ENCODE measurements at regions not wholly inside any gene's neighbourhood (a gene's known extent, or its start where the extent isn't known, plus 50 kb on each side); places are given as distances from the start of the nearest gene placed in this dataset.

- DNase-seq, result peak in 3 of 51 donors; percentile 7 to 9 (median 8)
Observed at GRCh38 chr10:118108194-118109026, 61.7 kb upstream of the RAB11FIP2 start.

GRCh38 chr10:118107541-118107940, 60.8 kb upstream of the RAB11FIP2 start:
- DNase-seq, result no peak

- DNase-seq, result no peak
Observed at GRCh38 chr10:118107040-118107439, 60.3 kb upstream of the RAB11FIP2 start.

- DNase-seq, result no peak
Observed at GRCh38 chr10:118106426-118106825, 59.7 kb upstream of the RAB11FIP2 start.

- no peak for DNase-seq
Observed at GRCh38 chr10:118102121-118102520, 55.4 kb upstream of the RAB11FIP2 start.

GRCh38 chr10:118101501-118101900, 54.8 kb upstream of the RAB11FIP2 start:
- DNase-seq, result no peak

Data from hypothalamus (tissue), 51 donors.